H1 (cell line): ENCODE measurements at regions not wholly inside any gene's neighbourhood (a gene's known extent, or its start where the extent isn't known, plus 50 kb on each side); places are given as distances from the start of the nearest gene placed in this dataset.

ENCODE experiments used
- BRCA1 ChIP-seq: IDR thresholded peaks from 2 replicates; pipeline ENCODE4 v1.6.1; 2012; ENCODE audit warnings: low read depth, low read length, improper control_type of control experiment
- RAD21 ChIP-seq, 2 experiments: IDR thresholded peaks in 1 of 2; conservative IDR thresholded peaks in 1 of 2; 2 replicates each; pipeline ENCODE4 v1.6.1; 2011; ENCODE audit warnings: low read depth in 2 of 2, low read length in 2 of 2, improper control_type of control experiment in 1 of 2, inconsistent platforms in 1 of 2, mild to moderate bottlenecking in 1 of 2, moderate library complexity in 1 of 2
- TF ChIP-seq, protein P1 (sequence below): IDR thresholded peaks from 2 replicates; pipeline ENCODE4 v1.6.1; 2011; ENCODE audit warnings: low read length, improper control_type of control experiment
- TF ChIP-seq, protein P2 (sequence below), 3 experiments: IDR thresholded peaks; 1 replicate in 2 of 3; 2 replicates in 1 of 3; pipeline versions ENCODE4 v1.5.1 to v1.6.1; 2011; ENCODE audit warnings: low read length in 3 of 3, mild to moderate bottlenecking in 3 of 3, inconsistent platforms in 2 of 3, low read depth in 1 of 3, moderate library complexity in 1 of 3; ENCODE audit not compliant: insufficient read depth in 1 of 3; ENCODE audit errors: control extremely low read depth in 1 of 3

DNA sequence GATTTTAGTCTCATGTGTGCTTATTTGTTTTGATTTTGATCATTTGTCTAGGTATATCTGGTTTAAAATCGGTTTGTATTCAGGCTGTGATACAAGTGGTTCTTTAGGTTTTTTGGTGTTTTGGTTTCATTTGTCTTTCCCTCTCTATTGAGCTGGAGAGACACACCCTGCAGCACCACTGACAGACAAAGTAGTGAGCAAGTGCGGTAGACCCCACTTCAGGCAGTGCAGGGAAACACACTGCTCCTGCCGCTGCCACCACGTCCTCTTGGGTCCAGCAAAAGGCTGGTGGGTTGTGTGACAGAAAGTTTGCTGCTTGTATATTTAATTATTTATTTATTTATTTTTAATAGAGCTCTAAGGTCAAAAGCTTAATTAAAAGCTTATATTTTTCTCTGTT lies 801.0 kb downstream of the NR2F1-AS1 start:
- TF ChIP-seq, protein P1, sequence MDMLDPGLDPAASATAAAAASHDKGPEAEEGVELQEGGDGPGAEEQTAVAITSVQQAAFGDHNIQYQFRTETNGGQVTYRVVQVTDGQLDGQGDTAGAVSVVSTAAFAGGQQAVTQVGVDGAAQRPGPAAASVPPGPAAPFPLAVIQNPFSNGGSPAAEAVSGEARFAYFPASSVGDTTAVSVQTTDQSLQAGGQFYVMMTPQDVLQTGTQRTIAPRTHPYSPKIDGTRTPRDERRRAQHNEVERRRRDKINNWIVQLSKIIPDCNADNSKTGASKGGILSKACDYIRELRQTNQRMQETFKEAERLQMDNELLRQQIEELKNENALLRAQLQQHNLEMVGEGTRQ, result no peak
- TF ChIP-seq, protein P2, sequence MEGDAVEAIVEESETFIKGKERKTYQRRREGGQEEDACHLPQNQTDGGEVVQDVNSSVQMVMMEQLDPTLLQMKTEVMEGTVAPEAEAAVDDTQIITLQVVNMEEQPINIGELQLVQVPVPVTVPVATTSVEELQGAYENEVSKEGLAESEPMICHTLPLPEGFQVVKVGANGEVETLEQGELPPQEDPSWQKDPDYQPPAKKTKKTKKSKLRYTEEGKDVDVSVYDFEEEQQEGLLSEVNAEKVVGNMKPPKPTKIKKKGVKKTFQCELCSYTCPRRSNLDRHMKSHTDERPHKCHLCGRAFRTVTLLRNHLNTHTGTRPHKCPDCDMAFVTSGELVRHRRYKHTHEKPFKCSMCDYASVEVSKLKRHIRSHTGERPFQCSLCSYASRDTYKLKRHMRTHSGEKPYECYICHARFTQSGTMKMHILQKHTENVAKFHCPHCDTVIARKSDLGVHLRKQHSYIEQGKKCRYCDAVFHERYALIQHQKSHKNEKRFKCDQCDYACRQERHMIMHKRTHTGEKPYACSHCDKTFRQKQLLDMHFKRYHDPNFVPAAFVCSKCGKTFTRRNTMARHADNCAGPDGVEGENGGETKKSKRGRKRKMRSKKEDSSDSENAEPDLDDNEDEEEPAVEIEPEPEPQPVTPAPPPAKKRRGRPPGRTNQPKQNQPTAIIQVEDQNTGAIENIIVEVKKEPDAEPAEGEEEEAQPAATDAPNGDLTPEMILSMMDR (IDR thresholded peaks at IDR 0.05; ENCODE audit: control extremely low read depth in 1 of 3, insufficient read depth in 1 of 3, low read depth in 1 of 3, low read length in 3 of 3), result no peak
- no peak; a peak in 1 of 4 replicates for TF ChIP-seq RAD21 (IDR thresholded peaks at IDR 0.05 in 1 of 2, conservative IDR thresholded peaks at IDR 0.05 in 1 of 2; ENCODE audit: low read depth in 2 of 2, low read length in 2 of 2)
- no peak for TF ChIP-seq BRCA1
